GM21786 (cell line): ENCODE measurements at regions not wholly inside any gene's neighbourhood (a gene's known extent, or its start where the extent isn't known, plus 50 kb on each side); places are given as distances from the start of the nearest gene placed in this dataset.

Experiments
- ATAC-seq: cut with Tn5 transposase; IDR thresholded peaks from one replicate; pipeline ENCODE4 v1.9.1; 2021; ENCODE audit not compliant: unreplicated experiment

- no peak for ATAC-seq
Measured at GRCh38 chr17:55584861-55585260, 73.6 kb upstream of the SMIM36 start.

- no peak for ATAC-seq
Measured at GRCh38 chr17:55584055-55584685, 72.9 kb upstream of the SMIM36 start.

- no peak for ATAC-seq
Measured at GRCh38 chr17:55582897-55583296, 71.6 kb upstream of the SMIM36 start.

- peak; percentile 47 for ATAC-seq
Measured at GRCh38 chr17:55580596-55581133, 69.4 kb upstream of the SMIM36 start.

GRCh38 chr17:55577687-55578086, 66.4 kb upstream of the SMIM36 start:
- no peak for ATAC-seq

GRCh38 chr17:55576996-55577586, 65.8 kb upstream of the SMIM36 start:
- ATAC-seq = peak; percentile 66

GRCh38 chr17:55576237-55576995, 65.2 kb upstream of the SMIM36 start:
- no peak for ATAC-seq

GRCh38 chr17:55575058-55575636, 63.9 kb upstream of the SMIM36 start:
- ATAC-seq = no peak

GRCh38 chr17:55572599-55572998, 61.3 kb upstream of the SMIM36 start:
- ATAC-seq = no peak

- no peak for ATAC-seq
Measured at GRCh38 chr17:55572139-55572538, 60.9 kb upstream of the SMIM36 start.

- ATAC-seq = no peak
Measured at GRCh38 chr17:55571095-55571494, 59.8 kb upstream of the SMIM36 start.

GRCh38 chr17:55570391-55570790, 59.1 kb upstream of the SMIM36 start:
- ATAC-seq = no peak

- ATAC-seq = no peak
Measured at GRCh38 chr17:55567240-55568214, 56.3 kb upstream of the SMIM36 start.

- ATAC-seq = no peak
Measured at GRCh38 chr17:55564081-55564480, 52.8 kb upstream of the SMIM36 start.

GRCh38 chr17:55563363-55563762, 52.1 kb upstream of the SMIM36 start:
- ATAC-seq = no peak

- no peak for ATAC-seq
Measured at GRCh38 chr17:55561973-55562495, 50.8 kb upstream of the SMIM36 start.

GRCh38 chr17:55561316-55561972, 50.2 kb upstream of the SMIM36 start:
- ATAC-seq = no peak
